GM13977 (cell line): ENCODE measurements at regions not wholly inside any gene's neighbourhood (a gene's known extent, or its start where the extent isn't known, plus 50 kb on each side); places are given as distances from the start of the nearest gene placed in this dataset.

ENCODE experiments used
- DNase-seq: peaks from one replicate; pipeline ENCODE4 v3.0.0; 2012; ENCODE audit warnings: low spot score
- in situ Hi-C: fragments of 300-500 bp; cut with MboI; formaldehyde crosslinking; loops from one replicate; pipeline ENCODE4 v1.12.0; 2022; ENCODE audit warnings: low sequenced_read_pairs, low pct_unique_long_range_greater_than_20kb, mixed read lengths, inconsistent platforms; ENCODE audit not compliant: unreplicated experiment
- TF ChIP-seq, protein P1 (sequence below): IDR thresholded peaks from 2 replicates; pipeline ENCODE4 v1.5.1; 2012; ENCODE audit warnings: mild to moderate bottlenecking, control low read depth; ENCODE audit not compliant: insufficient read depth; ENCODE audit errors: extremely low read depth, missing control alignments

DNA sequence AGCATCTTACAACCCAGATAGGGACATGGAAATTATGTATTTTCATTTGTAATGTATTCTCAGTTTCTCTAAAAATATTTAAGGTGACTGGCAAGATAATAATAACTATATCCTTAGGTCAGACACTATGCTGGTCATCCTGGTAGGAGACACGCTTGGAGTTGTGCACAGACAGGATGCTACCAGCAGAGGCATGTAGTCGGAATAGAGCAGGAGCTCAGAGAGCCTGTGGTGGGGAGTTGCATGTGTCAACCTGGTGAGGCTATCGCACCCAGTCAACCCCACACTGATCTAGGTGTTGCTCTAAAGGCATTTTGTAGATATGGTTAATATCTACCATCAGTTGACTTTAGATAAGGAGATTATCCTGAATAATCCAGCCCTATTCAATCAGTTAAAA lies 318.5 kb downstream of the MIAT start:
- TF ChIP-seq, protein P1, sequence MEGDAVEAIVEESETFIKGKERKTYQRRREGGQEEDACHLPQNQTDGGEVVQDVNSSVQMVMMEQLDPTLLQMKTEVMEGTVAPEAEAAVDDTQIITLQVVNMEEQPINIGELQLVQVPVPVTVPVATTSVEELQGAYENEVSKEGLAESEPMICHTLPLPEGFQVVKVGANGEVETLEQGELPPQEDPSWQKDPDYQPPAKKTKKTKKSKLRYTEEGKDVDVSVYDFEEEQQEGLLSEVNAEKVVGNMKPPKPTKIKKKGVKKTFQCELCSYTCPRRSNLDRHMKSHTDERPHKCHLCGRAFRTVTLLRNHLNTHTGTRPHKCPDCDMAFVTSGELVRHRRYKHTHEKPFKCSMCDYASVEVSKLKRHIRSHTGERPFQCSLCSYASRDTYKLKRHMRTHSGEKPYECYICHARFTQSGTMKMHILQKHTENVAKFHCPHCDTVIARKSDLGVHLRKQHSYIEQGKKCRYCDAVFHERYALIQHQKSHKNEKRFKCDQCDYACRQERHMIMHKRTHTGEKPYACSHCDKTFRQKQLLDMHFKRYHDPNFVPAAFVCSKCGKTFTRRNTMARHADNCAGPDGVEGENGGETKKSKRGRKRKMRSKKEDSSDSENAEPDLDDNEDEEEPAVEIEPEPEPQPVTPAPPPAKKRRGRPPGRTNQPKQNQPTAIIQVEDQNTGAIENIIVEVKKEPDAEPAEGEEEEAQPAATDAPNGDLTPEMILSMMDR: no peak
- in situ Hi-C loops: no loop called here
- no peak for DNase-seq

DNA sequence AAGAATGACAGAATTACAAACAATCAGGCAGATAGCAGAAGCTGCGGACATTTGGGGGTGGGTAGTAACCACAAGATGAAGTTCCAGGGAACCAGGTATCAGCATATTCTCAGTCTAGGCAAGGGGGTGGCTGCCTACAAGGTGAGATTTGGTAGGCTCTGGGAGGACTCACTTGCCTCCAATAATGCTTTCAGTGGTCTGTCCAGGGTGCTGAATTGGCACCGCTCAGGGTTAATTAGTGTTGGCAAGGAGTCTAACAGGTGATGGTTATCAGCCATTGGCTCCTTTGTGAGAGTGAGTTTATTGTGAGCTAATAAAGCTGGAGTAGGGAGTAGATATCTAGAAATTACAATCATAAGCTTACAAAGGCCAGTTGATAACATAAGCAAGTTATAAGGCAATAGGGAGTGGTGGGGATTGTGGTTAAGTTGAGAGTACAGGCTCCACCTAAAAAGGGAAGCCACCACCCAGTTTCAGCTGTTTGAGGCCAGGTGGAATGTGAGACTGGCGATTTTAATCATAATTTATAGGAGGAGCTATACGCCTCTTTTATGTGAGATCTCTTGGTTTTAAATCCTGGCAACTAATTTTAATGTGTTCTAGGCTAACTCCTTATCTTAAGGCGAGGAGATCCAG lies 320.5 kb downstream of the MIAT start:
- TF ChIP-seq, protein P1: no peak
- in situ Hi-C loops: no loop called here
- no peak for DNase-seq

DNA sequence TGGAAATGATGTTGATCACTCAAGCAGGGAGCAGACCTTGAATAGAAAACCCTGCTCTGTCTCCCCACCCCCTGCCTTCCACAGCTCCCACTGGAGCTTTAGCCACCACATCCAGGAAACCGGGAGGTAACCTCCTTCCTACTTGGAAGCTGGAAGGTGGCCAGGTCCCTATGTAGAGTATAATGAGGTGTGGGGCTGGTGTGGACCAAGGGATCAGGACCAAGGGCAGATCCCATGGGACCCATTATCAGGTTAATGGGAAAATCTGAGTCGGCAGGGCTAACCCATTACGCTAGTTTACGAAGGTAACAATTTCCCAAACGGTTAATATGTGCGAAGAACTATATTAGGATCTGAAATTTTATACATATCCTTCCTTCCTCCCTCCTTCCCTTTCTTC lies 321.9 kb downstream of the MIAT start:
- no peak for DNase-seq
- TF ChIP-seq, protein P1: no peak
- in situ Hi-C loops: no loop called here

DNA sequence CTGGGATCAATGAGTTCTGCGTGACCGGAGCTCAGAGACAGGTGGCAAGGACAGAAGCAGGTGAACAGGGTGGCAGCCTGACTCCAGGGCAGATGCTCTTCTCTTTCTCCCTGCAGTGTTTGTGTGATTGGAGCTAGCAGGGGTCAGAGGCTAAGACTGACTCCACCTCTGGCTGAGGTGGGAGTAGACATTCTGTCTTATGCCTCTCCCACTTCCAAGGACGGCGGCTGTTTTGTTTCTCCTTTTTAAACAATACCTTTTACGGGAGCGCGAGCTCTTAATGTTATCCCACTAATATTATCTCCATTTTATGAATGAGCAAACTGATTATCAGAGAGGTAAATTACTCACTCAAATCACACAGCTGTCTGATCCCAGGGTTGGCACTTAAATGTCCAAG lies 323.7 kb downstream of the MIAT start:
- TF ChIP-seq, protein P1: no peak
- no peak for DNase-seq
- in situ Hi-C loops: no loop called here

DNA sequence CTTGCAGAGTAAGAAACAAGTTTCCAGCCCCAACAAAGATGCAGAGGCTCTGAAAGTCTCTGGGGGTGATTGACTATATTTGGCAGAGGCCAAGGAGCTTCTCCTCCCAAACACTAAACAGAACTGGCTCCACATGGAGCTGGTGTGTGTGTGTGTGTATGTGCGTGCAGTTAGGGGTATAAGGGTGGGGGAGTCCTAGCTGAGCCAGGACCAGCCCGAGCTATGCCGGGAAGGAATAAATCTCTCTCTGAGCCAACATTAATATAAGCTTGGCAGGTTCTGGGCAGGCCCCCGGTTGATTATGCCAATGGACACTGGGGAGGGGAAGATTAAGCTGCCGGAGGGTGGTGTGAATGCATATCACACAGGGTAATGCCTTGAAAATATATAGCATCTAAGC lies 324.2 kb downstream of the MIAT start:
- TF ChIP-seq, protein P1: no peak
- DNase-seq: no peak
- in situ Hi-C loops: no loop called here

DNA sequence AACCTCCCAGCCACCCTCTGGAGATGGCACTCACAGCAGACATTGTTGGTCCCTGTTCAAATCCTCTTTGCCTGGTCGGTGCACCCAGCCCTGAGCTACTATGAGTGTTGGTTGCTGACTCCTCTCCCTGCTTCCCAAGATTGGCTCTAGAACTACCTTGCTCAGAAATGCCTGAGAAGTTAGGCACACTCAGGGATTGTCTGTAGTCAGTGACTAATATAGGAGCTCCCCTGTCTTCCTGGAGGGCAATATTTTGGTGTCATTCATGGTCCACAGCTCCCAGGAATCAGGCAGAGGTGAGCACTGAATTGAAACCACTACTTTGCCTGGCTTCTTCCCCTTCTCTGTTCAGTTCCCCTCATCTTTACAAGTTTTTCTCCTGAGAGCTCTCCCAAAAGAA lies 325.9 kb downstream of the MIAT start:
- in situ Hi-C loops: no loop called here
- DNase-seq: no peak
- TF ChIP-seq, protein P1: no peak
